CD8-positive, alpha-beta memory T cell (primary cell): ENCODE measurements at regions not wholly inside any gene's neighbourhood (a gene's known extent, or its start where the extent isn't known, plus 50 kb on each side); places are given as distances from the start of the nearest gene placed in this dataset.
"Not testable (repeated sequence)": the region's sequence is repeated elsewhere in the genome, so short reads cannot be mapped to it uniquely, and the experiment has no call there.

Experiments
- CTCF ChIA-PET: fragments of 350-600 bp; sonication (Branson Sonifier 250); formaldehyde crosslinking; loops from one replicate; lab custom pipeline; 2021; ENCODE audit warnings: antibody characterized with exemption; lab: Charles Lee
- POLR2A ChIA-PET: fragments of 350-600 bp; sonication (Branson Sonifier 250); formaldehyde crosslinking; loops from one replicate; lab custom pipeline; 2021; ENCODE audit warnings: antibody characterized with exemption; lab: Charles Lee
- DNase-seq, 5 donors: peaks; one replicate each; pipeline versions ENCODE4 v3.0.0 to v3.0.0-alpha.2; 2020 to 2022; ENCODE audit warnings: mixed read lengths in 1 of 5
- H3K27ac ChIP-seq: one replicate; pipeline ENCODE4 v1.7.0; 2013; ENCODE audit warnings: low read depth, mild to moderate bottlenecking, low read length, moderate library complexity
- H3K27me3 ChIP-seq: 2 replicates; pipeline ENCODE4 v1.7.0; 2013; ENCODE audit warnings: low read length, mild to moderate bottlenecking; ENCODE audit not compliant: insufficient read depth, poor library complexity, severe bottlenecking
- H3K36me3 ChIP-seq: 2 replicates; pipeline ENCODE4 v1.7.0; 2013; ENCODE audit warnings: mild to moderate bottlenecking, low read length, moderate library complexity; ENCODE audit not compliant: insufficient read depth
- H3K4me1 ChIP-seq: 2 replicates; pipeline ENCODE4 v1.7.0; 2013; ENCODE audit warnings: mild to moderate bottlenecking, low read length, moderate library complexity; ENCODE audit not compliant: insufficient read depth
- H3K4me3 ChIP-seq: 2 replicates; pipeline ENCODE4 v1.7.0; 2013; ENCODE audit warnings: mild to moderate bottlenecking, low read length
- H3K9me3 ChIP-seq: 2 replicates; pipeline ENCODE4 v1.7.0; 2013; ENCODE audit warnings: mild to moderate bottlenecking, low read length
- H3K27ac Mint-ChIP-seq, 8 donors: one replicate each; pipeline ENCODE4 v1.8.0; 2020 to 2021; ENCODE audit warnings: mixed read lengths in 8 of 8, mild to moderate bottlenecking in 6 of 8, inconsistent platforms in 3 of 8, moderate library complexity in 3 of 8
- H3K27me3 Mint-ChIP-seq, 2 donors: one replicate each; pipeline ENCODE4 v1.8.0; 2020 to 2021; ENCODE audit warnings: mixed read lengths in 2 of 2, mild to moderate bottlenecking in 1 of 2, moderate library complexity in 1 of 2
- H3K36me3 Mint-ChIP-seq, 3 donors: one replicate each; pipeline ENCODE4 v1.8.0; 2020 to 2021; ENCODE audit warnings: mixed read lengths in 3 of 3, inconsistent platforms in 1 of 3, mild to moderate bottlenecking in 1 of 3
- H3K4me1 Mint-ChIP-seq, 3 donors: one replicate each; pipeline ENCODE4 v1.8.0; 2020 to 2021; ENCODE audit warnings: mixed read lengths in 3 of 3, inconsistent platforms in 1 of 3, mild to moderate bottlenecking in 1 of 3
- H3K4me3 Mint-ChIP-seq, 7 donors: one replicate each; pipeline ENCODE4 v1.8.0; 2020 to 2021; ENCODE audit warnings: mixed read lengths in 7 of 7, mild to moderate bottlenecking in 6 of 7, moderate library complexity in 4 of 7, inconsistent platforms in 2 of 7
- H3K9me3 Mint-ChIP-seq, 5 donors: one replicate each; pipeline ENCODE4 v1.8.0; 2020 to 2022; ENCODE audit warnings: mixed read lengths in 5 of 5, mild to moderate bottlenecking in 3 of 5, moderate library complexity in 2 of 5, inconsistent platforms in 1 of 5

DNA sequence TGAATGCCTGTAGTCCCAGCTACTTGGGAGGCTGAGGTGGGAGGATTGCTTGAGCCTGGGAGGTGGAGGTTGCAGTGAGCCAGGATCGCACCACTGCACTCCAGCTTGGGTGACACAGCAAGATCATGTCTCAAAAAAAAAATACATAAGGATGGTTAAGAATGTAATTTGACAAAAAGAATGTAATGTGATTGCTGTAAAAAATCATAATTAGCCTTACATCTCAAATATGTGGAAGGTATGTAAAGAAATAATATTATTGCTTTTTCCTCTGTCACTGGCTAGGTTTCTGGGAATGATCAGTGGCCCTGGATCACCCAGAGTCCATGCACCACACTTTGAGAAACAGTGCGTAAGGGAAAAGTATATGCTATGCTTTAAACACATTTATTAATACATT lies 106.1 kb upstream of the C1GALT1C1 start:
- no peak for DNase-seq
- Histone ChIP-seq H3K4me3 (no peak overlapping the region), H3K27me3 (no peaks in the 10 kb centered on the region), H3K4me1 (no peaks in the 10 kb centered on the region), H3K9me3 (no peaks in the 10 kb centered on the region), H3K36me3 (no peaks in the 10 kb centered on the region), H3K27ac (no peak overlapping the region)
- Mint-ChIP-seq H3K27ac (no peak overlapping the region), H3K4me1 (no peaks in the 10 kb centered on the region), H3K36me3 (no peaks in the 10 kb centered on the region), H3K4me3 (no peak overlapping the region), H3K9me3 (peaks cover 0 to 2% (median 0%) of the 10 kb centered on the region in 5 donors), H3K27me3 (peaks cover 0 to 4% of the 10 kb centered on the region in 2 donors)
- ChIA-PET CTCF (no interaction called here), POLR2A (no interaction called here)

DNA sequence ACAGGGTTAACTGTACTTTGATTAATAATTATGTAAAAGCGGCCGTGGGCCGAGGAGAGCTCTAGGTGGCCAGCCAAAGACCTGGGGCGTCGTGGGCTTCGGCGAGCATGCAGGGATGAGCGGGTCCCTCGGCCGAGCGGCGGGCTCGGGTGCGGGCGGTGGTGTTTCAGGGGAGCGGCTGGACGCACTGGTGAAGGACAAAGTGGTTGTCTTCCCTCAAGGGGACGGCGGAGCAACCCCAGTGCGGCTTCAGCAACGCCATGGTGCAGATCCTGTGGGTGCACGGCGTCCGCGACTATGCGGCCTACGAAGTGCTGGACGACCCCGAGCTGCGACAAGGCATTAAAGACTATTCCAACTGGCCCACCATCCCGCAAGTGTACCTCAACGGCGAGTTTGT lies 103.0 kb upstream of the C1GALT1C1 start:
- H3K36me3 Mint-ChIP-seq, result no peaks in the 10 kb centered on the region
- Histone ChIP-seq H3K4me3 (no peak overlapping the region), H3K4me1 (no peaks in the 10 kb centered on the region), H3K36me3 (no peaks in the 10 kb centered on the region), H3K27ac (no peak overlapping the region), H3K9me3 (no peaks in the 10 kb centered on the region), H3K27me3 (no peaks in the 10 kb centered on the region)
- no peak overlapping the region for H3K4me3 Mint-ChIP-seq
- DNase-seq, result no peak
- H3K9me3 Mint-ChIP-seq, result peaks cover 0 to 2% (median 0%) of the 10 kb centered on the region in 5 donors
- no peak overlapping the region for H3K27ac Mint-ChIP-seq
- peaks cover 0 to 6% of the 10 kb centered on the region in 2 donors for H3K27me3 Mint-ChIP-seq
- no peaks in the 10 kb centered on the region for H3K4me1 Mint-ChIP-seq
- POLR2A ChIA-PET, result no interaction called here
- CTCF ChIA-PET, result no interaction called here

DNA sequence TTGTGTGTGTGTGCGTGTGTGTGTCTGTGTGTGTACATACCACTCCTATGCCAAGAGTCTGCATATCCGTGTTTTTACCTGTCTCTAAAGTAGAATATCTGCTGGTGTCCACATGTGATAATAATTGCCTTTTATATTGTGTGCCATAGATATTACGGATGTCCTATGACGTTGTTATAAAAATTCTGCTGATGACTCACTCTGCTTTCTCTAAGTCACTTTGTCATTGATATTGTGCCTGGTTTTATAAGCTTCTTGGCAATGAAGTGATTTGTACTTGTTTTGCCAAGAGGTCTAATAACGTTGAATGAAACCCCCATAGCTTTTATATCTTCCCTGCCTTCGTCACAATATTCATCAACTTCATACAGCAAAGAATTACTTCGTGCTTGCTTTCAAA lies 102.6 kb upstream of the C1GALT1C1 start:
- H3K27me3 ChIP-seq, result no peaks in the 10 kb centered on the region
- no peak overlapping the region for H3K27ac ChIP-seq
- H3K9me3 ChIP-seq, result no peaks in the 10 kb centered on the region
- Mint-ChIP-seq H3K27me3 (peaks cover 0 to 6% of the 10 kb centered on the region in 2 donors), H3K27ac (no peak overlapping the region), H3K36me3 (no peaks in the 10 kb centered on the region), H3K4me3 (no peak overlapping the region), H3K4me1 (no peaks in the 10 kb centered on the region), H3K9me3 (peaks cover 0 to 2% (median 0%) of the 10 kb centered on the region in 5 donors)
- H3K4me3 ChIP-seq, result no peak overlapping the region
- DNase-seq, result no peak
- ChIA-PET CTCF (no interaction called here), POLR2A (no interaction called here)
- H3K4me1 ChIP-seq, result no peaks in the 10 kb centered on the region
- H3K36me3 ChIP-seq, result no peaks in the 10 kb centered on the region

DNA sequence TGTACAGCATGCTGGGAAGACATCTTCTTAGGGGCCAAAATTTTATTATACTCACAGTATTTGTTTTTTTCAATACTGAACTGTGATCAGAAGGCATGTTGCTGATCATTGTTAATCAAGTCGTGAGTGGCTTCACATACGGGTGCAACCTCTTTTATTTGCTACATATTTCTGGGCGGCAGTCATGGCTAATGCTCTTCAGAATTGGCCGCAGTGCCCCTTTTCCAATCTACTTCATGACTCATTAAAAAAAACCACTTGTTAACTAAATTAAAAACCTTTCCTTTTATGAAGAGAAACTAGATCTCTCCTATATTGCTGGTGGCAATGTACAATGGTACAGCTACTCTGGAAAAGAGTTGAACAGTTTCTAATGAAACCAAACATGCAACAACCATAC lies 101.5 kb upstream of the C1GALT1C1 start:
- ChIA-PET CTCF (no interaction called here), POLR2A (no interaction called here)
- Histone ChIP-seq H3K4me3 (no peak overlapping the region), H3K4me1 (no peaks in the 10 kb centered on the region), H3K27ac (no peak overlapping the region), H3K36me3 (no peaks in the 10 kb centered on the region), H3K9me3 (no peaks in the 10 kb centered on the region), H3K27me3 (no peaks in the 10 kb centered on the region)
- Mint-ChIP-seq H3K9me3 (peaks cover 0 to 2% (median 0%) of the 10 kb centered on the region in 5 donors), H3K4me3 (no peak overlapping the region), H3K36me3 (no peaks in the 10 kb centered on the region), H3K4me1 (no peaks in the 10 kb centered on the region), H3K27ac (no peak overlapping the region), H3K27me3 (peaks cover 0 to 6% of the 10 kb centered on the region in 2 donors)
- DNase-seq, result no peak

DNA sequence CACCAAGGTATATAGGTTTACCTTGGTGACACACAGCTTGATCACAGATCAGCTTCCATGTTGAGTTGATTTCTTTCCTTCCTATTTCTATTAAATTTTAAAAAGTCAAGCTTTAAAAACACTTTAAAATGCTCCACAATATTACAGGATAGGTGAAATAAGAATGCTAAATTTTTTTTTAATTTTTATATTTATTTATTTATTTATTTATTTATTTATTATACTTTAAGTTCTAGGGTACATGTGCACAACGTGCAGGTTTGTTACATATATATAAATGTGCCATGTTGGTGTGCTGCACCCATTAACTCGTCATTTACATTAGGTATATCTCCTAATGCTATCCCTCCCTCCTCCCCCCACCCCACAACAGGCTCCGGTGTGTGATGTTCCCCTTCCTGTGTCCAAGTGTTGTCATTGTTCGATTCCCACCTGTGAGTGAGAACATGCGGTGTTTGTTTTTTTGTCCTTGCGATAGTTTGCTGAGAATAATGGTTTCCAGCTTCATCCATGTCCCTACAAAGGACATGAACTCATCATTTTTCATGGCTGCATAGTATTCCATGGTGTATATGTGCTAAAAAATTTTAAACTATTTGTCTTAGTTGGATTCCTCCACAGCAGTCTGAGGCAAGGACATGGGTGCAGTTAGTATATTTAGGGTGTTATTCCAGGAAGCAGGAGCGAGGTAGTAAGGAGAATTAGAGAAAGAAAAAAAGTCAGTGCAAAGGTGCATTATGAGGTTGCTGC lies 99.8 kb upstream of the C1GALT1C1 start:
- H3K9me3 Mint-ChIP-seq, H3K9me3 ChIP-seq, H3K4me3 ChIP-seq, H3K27me3 ChIP-seq, POLR2A ChIA-PET, H3K27ac ChIP-seq, CTCF ChIA-PET, DNase-seq, H3K36me3 ChIP-seq, H3K4me1 ChIP-seq, H3K27me3 Mint-ChIP-seq, H3K4me3 Mint-ChIP-seq, H3K27ac Mint-ChIP-seq, H3K4me1 Mint-ChIP-seq, H3K36me3 Mint-ChIP-seq: not testable (repeated sequence)

DNA sequence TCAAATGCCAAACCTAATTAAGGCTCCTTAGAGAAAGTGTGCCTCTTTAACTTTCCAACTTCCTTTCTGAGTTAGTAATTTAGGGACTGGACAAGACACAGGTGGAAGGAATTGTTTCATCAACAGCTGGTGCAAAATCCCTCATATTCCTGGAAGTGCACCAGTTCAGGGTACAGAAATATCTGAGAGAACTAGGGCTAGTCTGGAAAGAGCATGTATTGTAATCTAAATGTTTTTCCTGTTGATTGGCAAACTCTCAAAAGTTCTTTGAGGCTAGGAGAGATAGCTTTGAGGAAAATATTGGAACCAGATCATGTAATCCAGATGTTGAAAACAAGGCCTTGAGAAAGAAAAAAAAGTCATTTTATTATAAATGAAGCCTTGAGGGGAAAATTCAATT lies 98.1 kb upstream of the C1GALT1C1 start:
- DNase-seq, result no peak
- Mint-ChIP-seq H3K27me3 (peaks cover 0 to 6% of the 10 kb centered on the region in 2 donors), H3K9me3 (peaks cover 0 to 2% (median 0%) of the 10 kb centered on the region in 5 donors), H3K4me3 (no peak overlapping the region), H3K27ac (no peak overlapping the region), H3K4me1 (no peaks in the 10 kb centered on the region), H3K36me3 (no peaks in the 10 kb centered on the region)
- no peaks in the 10 kb centered on the region for H3K36me3 ChIP-seq
- H3K4me3 ChIP-seq, result no peak overlapping the region
- ChIA-PET CTCF (no interaction called here), POLR2A (no interaction called here)
- no peaks in the 10 kb centered on the region for H3K27me3 ChIP-seq
- H3K4me1 ChIP-seq, result no peaks in the 10 kb centered on the region
- no peaks in the 10 kb centered on the region for H3K9me3 ChIP-seq
- H3K27ac ChIP-seq, result no peak overlapping the region

DNA sequence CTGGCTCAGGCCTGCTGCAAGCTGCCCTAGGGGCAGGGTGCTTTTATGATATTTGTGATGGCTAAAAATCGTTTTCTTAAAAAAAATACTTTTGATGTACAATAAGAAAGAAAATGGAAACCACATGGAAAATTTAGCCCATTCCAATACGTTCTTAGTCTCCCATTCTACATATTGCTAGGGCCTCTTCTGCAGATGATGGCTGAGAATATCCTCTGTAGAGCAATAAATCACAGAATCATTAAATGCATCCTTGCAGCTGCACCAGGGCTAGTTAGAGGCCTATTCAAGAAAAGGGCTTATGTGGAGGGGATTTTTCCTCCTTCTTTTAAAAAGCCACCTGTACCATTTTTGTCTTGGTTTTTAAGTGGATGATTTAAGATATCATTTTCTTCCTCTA lies 97.6 kb upstream of the C1GALT1C1 start:
- Histone ChIP-seq H3K4me3 (no peak overlapping the region), H3K36me3 (no peaks in the 10 kb centered on the region), H3K9me3 (no peaks in the 10 kb centered on the region), H3K27ac (no peak overlapping the region), H3K4me1 (no peaks in the 10 kb centered on the region), H3K27me3 (no peaks in the 10 kb centered on the region)
- Mint-ChIP-seq H3K9me3 (peaks cover 0 to 2% (median 0%) of the 10 kb centered on the region in 5 donors), H3K4me1 (no peaks in the 10 kb centered on the region), H3K36me3 (no peaks in the 10 kb centered on the region), H3K27ac (no peak overlapping the region), H3K27me3 (peaks cover 0 to 6% of the 10 kb centered on the region in 2 donors), H3K4me3 (no peak overlapping the region)
- POLR2A ChIA-PET, result no interaction called here
- no peak for DNase-seq
- CTCF ChIA-PET, result no interaction called here

GRCh38 chrX:120726294-120726693 lies 96.4 kb upstream of the C1GALT1C1 start:
- Mint-ChIP-seq H3K4me1 (no peaks in the 10 kb centered on the region), H3K9me3 (peaks cover 0 to 2% (median 0%) of the 10 kb centered on the region in 5 donors), H3K27ac (no peak overlapping the region), H3K27me3 (peaks cover 3 to 6% of the 10 kb centered on the region in 2 donors), H3K4me3 (no peak overlapping the region), H3K36me3 (no peaks in the 10 kb centered on the region)
- Histone ChIP-seq H3K36me3 (no peaks in the 10 kb centered on the region), H3K27me3 (no peaks in the 10 kb centered on the region), H3K9me3 (no peaks in the 10 kb centered on the region), H3K27ac (no peak overlapping the region), H3K4me3 (no peak overlapping the region), H3K4me1 (no peaks in the 10 kb centered on the region)
- CTCF ChIA-PET, result no interaction called here
- POLR2A ChIA-PET, result no interaction called here
- DNase-seq, result no peak
